Panc1 (cell line): ENCODE measurements at regions not wholly inside any gene's neighbourhood (a gene's known extent, or its start where the extent isn't known, plus 50 kb on each side); places are given as distances from the start of the nearest gene placed in this dataset.

Experiments
- POLR2AphosphoS5 ChIP-seq: IDR thresholded peaks from 2 replicates; pipeline ENCODE4 v1.6.1; 2012; ENCODE audit warnings: mild to moderate bottlenecking, low read depth, low read length, moderate library complexity
- SIN3A ChIP-seq: IDR thresholded peaks from 2 replicates; pipeline ENCODE4 v1.6.1; 2012; ENCODE audit warnings: low read depth, mild to moderate bottlenecking, low read length, moderate library complexity, borderline replicate concordance; ENCODE audit not compliant: insufficient read depth
- TF ChIP-seq, protein P1 (sequence below): fragments of 450-650 bp; IDR thresholded peaks from 2 replicates; pipeline ENCODE4 v1.5.1; 2017; ENCODE audit warnings: mild to moderate bottlenecking

DNA sequence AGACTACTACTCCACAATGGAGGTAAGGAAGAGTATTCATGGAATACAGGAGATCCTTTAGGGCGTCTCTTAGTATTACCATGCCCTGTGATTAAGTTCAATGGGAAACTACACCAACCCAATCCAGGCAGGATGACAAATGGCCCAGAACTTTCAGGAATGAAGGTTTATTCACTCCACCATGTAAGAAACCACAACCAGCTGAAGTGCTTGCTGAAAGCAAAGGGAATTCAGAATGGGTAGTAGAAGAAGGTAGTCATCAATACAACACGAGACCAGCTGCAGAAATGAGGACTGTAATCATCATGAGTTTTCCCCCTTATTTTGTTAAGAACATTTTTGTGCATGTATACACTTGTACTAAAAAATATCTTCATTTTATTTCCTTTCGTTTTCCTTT is 76.6 kb downstream of the GPR37 start:
- no peak for TF ChIP-seq POLR2AphosphoS5
- TF ChIP-seq SIN3A, result no peak
- TF ChIP-seq, protein P1, sequence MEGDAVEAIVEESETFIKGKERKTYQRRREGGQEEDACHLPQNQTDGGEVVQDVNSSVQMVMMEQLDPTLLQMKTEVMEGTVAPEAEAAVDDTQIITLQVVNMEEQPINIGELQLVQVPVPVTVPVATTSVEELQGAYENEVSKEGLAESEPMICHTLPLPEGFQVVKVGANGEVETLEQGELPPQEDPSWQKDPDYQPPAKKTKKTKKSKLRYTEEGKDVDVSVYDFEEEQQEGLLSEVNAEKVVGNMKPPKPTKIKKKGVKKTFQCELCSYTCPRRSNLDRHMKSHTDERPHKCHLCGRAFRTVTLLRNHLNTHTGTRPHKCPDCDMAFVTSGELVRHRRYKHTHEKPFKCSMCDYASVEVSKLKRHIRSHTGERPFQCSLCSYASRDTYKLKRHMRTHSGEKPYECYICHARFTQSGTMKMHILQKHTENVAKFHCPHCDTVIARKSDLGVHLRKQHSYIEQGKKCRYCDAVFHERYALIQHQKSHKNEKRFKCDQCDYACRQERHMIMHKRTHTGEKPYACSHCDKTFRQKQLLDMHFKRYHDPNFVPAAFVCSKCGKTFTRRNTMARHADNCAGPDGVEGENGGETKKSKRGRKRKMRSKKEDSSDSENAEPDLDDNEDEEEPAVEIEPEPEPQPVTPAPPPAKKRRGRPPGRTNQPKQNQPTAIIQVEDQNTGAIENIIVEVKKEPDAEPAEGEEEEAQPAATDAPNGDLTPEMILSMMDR, result no peak
